ENCODE measurements at regions not wholly inside any gene's neighbourhood (a gene's known extent, or its start where the extent isn't known, plus 50 kb on each side); places are given as distances from the start of the nearest gene placed in this dataset.

DNA sequence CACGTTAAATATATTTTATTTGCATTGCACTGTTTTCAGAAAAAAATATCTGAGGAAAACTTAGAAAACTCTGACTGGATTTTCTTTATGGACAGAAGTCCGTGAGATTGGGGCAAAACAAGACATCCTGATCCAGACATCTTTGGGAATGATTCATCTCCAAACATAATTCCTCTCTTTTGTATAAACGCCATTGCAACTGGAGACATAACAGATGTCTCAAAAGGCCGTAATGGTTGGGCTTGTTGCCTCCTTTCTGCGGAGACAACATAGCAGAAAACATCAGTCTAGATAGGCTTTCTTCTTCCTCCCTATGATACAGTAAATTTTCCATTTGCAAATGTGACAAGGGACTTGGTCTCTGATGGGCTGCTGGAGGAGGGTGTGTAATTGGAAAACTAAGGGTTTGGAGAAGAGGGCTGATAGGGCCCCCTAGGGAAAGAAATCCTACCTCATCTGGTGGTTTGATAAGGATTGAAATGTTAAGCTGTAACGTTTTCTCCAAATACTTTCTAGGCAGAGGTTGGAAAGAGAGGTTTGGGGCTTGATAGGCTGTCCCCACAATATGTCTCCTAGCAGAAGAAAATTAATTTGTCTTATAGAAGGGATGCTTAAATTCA lies 631.5 kb upstream of the ST8SIA4 start:
- 15% methylated on average over 6 of the region's 6 CpGs for whole genome bisulfite sequencing (ENCODE audit: low lambda C conversion rate)
- Histone ChIP-seq H3K9me3 (no peaks in the 10 kb centered on the region), H3K9ac (no peak overlapping the region), H3K4me3 (ENCODE audit: low read depth in 2 of 2, low read length in 1 of 2) (no peak overlapping the region), H3K9me2 (no peaks in the 10 kb centered on the region), H2AFZ (ENCODE audit: low read depth) (no peak overlapping the region), H3K4me2 (no peak overlapping the region), H3K27me3 (ENCODE audit: insufficient read depth) (no peaks in the 10 kb centered on the region), H4K20me1 (ENCODE audit: insufficient read depth) (no peaks in the 10 kb centered on the region), H3F3A (replicated peaks; ENCODE audit: insufficient read depth) (no peaks in the 10 kb centered on the region), H3K79me2 (ENCODE audit: insufficient read depth) (no peaks in the 10 kb centered on the region), H3K27ac (ENCODE audit: low read depth in 2 of 2, low read length in 1 of 2) (no peak overlapping the region), H3K36me3 (replicated peaks in 1 of 2; ENCODE audit: control insufficient read depth in 1 of 2, insufficient read depth in 2 of 2, low read length in 1 of 2) (no peaks in the 10 kb centered on the region), H3K4me1 (ENCODE audit: control insufficient read depth in 1 of 2, insufficient read depth in 2 of 2, low read depth in 1 of 2, low read length in 1 of 2) (no peaks in the 10 kb centered on the region)
- TF ChIP-seq SIN3A (IDR thresholded peaks at IDR 0.05; ENCODE audit: borderline replicate concordance, low read depth, low read length) (no peak), EP300 (IDR thresholded peaks at IDR 0.05; ENCODE audit: borderline replicate concordance in 1 of 2, low read depth in 1 of 2, low read length in 1 of 2) (no peak), GATA2 (CRISPR knock-in tag; IDR thresholded peaks at IDR 0.05) (no peak), TAF1 (IDR thresholded peaks at IDR 0.05; ENCODE audit: borderline replicate concordance, low read depth, low read length) (no peak), NFIC (IDR thresholded peaks at IDR 0.05; ENCODE audit: borderline replicate concordance) (no peak), MEF2A (IDR thresholded peaks at IDR 0.05; ENCODE audit: borderline replicate concordance, low read depth) (no peak), RFX5 (IDR thresholded peaks at IDR 0.05; ENCODE audit: low read length) (no peak), NRF1 (IDR thresholded peaks at IDR 0.05; ENCODE audit: low read depth, low read length) (no peak), ELF1 (IDR thresholded peaks at IDR 0.05) (no peak)
- TF ChIP-seq, protein P1, sequence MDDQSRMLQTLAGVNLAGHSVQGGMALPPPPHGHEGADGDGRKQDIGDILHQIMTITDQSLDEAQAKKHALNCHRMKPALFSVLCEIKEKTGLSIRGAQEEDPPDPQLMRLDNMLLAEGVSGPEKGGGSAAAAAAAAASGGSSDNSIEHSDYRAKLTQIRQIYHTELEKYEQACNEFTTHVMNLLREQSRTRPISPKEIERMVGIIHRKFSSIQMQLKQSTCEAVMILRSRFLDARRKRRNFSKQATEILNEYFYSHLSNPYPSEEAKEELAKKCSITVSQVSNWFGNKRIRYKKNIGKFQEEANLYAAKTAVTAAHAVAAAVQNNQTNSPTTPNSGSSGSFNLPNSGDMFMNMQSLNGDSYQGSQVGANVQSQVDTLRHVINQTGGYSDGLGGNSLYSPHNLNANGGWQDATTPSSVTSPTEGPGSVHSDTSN (IDR thresholded peaks at IDR 0.05), result no peak
- TF ChIP-seq, protein P2, sequence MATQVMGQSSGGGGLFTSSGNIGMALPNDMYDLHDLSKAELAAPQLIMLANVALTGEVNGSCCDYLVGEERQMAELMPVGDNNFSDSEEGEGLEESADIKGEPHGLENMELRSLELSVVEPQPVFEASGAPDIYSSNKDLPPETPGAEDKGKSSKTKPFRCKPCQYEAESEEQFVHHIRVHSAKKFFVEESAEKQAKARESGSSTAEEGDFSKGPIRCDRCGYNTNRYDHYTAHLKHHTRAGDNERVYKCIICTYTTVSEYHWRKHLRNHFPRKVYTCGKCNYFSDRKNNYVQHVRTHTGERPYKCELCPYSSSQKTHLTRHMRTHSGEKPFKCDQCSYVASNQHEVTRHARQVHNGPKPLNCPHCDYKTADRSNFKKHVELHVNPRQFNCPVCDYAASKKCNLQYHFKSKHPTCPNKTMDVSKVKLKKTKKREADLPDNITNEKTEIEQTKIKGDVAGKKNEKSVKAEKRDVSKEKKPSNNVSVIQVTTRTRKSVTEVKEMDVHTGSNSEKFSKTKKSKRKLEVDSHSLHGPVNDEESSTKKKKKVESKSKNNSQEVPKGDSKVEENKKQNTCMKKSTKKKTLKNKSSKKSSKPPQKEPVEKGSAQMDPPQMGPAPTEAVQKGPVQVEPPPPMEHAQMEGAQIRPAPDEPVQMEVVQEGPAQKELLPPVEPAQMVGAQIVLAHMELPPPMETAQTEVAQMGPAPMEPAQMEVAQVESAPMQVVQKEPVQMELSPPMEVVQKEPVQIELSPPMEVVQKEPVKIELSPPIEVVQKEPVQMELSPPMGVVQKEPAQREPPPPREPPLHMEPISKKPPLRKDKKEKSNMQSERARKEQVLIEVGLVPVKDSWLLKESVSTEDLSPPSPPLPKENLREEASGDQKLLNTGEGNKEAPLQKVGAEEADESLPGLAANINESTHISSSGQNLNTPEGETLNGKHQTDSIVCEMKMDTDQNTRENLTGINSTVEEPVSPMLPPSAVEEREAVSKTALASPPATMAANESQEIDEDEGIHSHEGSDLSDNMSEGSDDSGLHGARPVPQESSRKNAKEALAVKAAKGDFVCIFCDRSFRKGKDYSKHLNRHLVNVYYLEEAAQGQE (IDR thresholded peaks at IDR 0.05; ENCODE audit: low read depth, low read length), result no peak
- TF ChIP-seq, protein P3, sequence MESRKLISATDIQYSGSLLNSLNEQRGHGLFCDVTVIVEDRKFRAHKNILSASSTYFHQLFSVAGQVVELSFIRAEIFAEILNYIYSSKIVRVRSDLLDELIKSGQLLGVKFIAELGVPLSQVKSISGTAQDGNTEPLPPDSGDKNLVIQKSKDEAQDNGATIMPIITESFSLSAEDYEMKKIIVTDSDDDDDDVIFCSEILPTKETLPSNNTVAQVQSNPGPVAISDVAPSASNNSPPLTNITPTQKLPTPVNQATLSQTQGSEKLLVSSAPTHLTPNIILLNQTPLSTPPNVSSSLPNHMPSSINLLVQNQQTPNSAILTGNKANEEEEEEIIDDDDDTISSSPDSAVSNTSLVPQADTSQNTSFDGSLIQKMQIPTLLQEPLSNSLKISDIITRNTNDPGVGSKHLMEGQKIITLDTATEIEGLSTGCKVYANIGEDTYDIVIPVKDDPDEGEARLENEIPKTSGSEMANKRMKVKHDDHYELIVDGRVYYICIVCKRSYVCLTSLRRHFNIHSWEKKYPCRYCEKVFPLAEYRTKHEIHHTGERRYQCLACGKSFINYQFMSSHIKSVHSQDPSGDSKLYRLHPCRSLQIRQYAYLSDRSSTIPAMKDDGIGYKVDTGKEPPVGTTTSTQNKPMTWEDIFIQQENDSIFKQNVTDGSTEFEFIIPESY (IDR thresholded peaks at IDR 0.05; ENCODE audit: borderline replicate concordance, low read depth), result no peak
- TF ChIP-seq, protein P4, sequence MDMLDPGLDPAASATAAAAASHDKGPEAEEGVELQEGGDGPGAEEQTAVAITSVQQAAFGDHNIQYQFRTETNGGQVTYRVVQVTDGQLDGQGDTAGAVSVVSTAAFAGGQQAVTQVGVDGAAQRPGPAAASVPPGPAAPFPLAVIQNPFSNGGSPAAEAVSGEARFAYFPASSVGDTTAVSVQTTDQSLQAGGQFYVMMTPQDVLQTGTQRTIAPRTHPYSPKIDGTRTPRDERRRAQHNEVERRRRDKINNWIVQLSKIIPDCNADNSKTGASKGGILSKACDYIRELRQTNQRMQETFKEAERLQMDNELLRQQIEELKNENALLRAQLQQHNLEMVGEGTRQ (IDR thresholded peaks at IDR 0.05; ENCODE audit: borderline replicate concordance, low read depth, low read length), result no peak
- POLR2A ChIA-PET, result no interaction called here
- DNase-seq, result no peak
- CTCF ChIA-PET, result interaction anchor here (1.0 kb wide), 1 partner anchor 760 kb away, joined by 3 read pairs; no protein-coding TSS in a partner anchor

Measured in SK-N-SH (cell line).